BLaER1 treated with 17β-estradiol and CSF1 and Interleukin-3, amounts not matched to agents 10 nM and 100 nM (cell line): ENCODE measurements at regions not wholly inside any gene's neighbourhood (a gene's known extent, or its start where the extent isn't known, plus 50 kb on each side); places are given as distances from the start of the nearest gene placed in this dataset.

Source experiments
- H3K27ac ChIP-seq, 11 experiments: shearing (Covaris generic); formaldehyde crosslinking; 2 replicates each; pipeline ENCODE4 v1.8.1; 2022
- H3K27me3 ChIP-seq, 11 experiments: shearing (Covaris generic); formaldehyde crosslinking; 2 replicates each; pipeline ENCODE4 v1.8.1; 2022
- H3K36me3 ChIP-seq, 11 experiments: shearing (Covaris generic); formaldehyde crosslinking; 2 replicates each; pipeline ENCODE4 v1.8.1; 2022
- H3K4me1 ChIP-seq, 10 experiments: shearing (Covaris generic); formaldehyde crosslinking; 2 replicates each; pipeline ENCODE4 v1.8.1; 2022
- H3K4me2 ChIP-seq, 11 experiments: shearing (Covaris generic); formaldehyde crosslinking; 2 replicates each; pipeline ENCODE4 v1.8.1; 2022
- H3K4me3 ChIP-seq, 10 experiments: shearing (Covaris generic); formaldehyde crosslinking; 2 replicates each; pipeline ENCODE4 v1.8.1; 2022
- H3K9ac ChIP-seq, 11 experiments: shearing (Covaris generic); formaldehyde crosslinking; 2 replicates each; pipeline ENCODE4 v1.8.1; 2022
- H3K9me3 ChIP-seq, 11 experiments: shearing (Covaris generic); formaldehyde crosslinking; replicated peaks in 1 of 11; 2 replicates each; pipeline ENCODE4 v1.8.1; 2022
- H4K20me1 ChIP-seq, 11 experiments: shearing (Covaris generic); formaldehyde crosslinking; 2 replicates each; pipeline ENCODE4 v1.8.1; 2022
- Cebpa-rat ChIP-seq, 11 experiments: shearing (Covaris generic); IDR thresholded peaks; 2 replicates each; pipeline ENCODE4 v1.8.1; 2022

DNA sequence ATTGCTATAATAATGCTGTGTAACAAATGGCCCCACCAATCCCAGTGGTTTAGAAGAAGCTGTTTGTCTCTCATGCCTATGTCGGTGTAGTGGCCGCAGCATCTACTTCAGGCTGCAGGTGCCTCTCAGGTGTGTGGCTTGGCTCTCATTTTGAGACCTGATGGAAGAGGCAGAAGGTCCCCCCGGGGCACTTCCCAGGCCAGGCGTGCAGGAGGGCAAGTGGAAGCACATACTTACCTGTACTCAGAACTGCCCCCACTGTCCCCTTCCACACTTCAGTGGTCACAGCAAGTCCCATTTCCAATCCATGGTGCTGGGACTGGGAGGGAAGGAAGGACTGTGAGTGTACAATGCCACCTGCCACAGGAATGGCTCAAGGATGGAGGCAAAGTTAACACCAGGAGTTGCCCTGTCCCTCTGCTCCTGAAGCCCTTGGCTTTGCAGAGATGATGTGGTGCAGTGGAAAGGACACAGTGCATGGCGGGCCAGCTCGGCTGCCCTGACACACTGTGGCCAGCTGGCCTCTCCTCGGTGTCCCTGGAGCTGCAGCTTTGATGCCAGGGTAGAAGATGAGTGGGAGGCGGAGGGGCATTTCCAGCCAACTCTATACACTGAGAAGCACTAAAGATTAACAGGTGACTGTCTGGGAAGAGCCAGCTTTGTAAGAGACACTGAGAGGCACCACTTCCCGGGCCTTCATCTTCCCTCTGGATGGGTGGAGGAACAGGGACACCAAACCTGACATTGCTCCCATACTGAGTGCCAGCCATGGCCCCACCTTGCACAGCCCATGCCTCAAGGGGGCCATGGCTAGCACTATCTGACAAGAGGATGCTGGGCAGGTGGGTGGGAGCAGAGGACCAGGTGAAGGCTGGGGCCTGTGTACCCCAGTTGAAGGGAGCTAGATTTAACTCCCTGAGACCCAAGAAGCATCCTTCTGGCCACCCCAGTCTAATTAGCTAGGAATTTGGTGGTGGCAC is 105.9 kb downstream of the METRNL start:
- Histone ChIP-seq H3K4me1 (peaks cover 14 to 26% (median 22%) of the 10 kb centered on the region in 10 experiments), H3K27ac (no peak overlapping the region), H3K4me3 (no peak overlapping the region), H3K36me3 (no peaks in the 10 kb centered on the region), H3K4me2 (no peak overlapping the region), H4K20me1 (no peaks in the 10 kb centered on the region), H3K9ac (no peak overlapping the region), H3K9me3 (peaks cover 8 to 22% (median 16%) of the 10 kb centered on the region in 11 experiments), H3K27me3 (no peaks in the 10 kb centered on the region)
- TF ChIP-seq Cebpa-rat (IDR thresholded peaks at IDR 0.05), result no peak

DNA sequence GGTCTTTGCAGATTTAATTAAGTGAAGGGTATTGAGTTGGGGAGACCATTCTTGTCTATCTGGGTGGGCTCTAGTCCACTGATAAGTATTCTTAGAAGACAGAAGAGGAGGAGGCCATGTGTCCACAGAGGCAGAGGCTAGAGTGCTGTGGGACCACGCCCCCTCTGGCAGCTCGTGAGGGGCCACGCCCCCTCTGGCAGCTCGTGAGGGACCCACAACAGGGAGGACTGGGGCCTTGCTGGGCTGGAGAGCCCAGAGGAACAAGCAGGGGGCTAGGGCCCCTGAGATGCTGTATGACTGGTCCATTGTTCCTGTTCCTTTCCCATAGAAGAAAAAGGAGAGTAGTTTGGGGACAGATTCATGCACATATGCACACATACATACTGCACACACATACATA is 106.8 kb downstream of the METRNL start:
- Histone ChIP-seq H3K9ac (no peak overlapping the region), H4K20me1 (no peaks in the 10 kb centered on the region), H3K9me3 (peaks cover 8 to 22% (median 16%) of the 10 kb centered on the region in 11 experiments), H3K27me3 (no peaks in the 10 kb centered on the region), H3K4me1 (peaks cover 14 to 26% (median 22%) of the 10 kb centered on the region in 10 experiments), H3K27ac (no peak overlapping the region), H3K4me3 (no peak overlapping the region), H3K36me3 (no peaks in the 10 kb centered on the region), H3K4me2 (no peak overlapping the region)
- TF ChIP-seq Cebpa-rat (IDR thresholded peaks at IDR 0.05), result no peak

DNA sequence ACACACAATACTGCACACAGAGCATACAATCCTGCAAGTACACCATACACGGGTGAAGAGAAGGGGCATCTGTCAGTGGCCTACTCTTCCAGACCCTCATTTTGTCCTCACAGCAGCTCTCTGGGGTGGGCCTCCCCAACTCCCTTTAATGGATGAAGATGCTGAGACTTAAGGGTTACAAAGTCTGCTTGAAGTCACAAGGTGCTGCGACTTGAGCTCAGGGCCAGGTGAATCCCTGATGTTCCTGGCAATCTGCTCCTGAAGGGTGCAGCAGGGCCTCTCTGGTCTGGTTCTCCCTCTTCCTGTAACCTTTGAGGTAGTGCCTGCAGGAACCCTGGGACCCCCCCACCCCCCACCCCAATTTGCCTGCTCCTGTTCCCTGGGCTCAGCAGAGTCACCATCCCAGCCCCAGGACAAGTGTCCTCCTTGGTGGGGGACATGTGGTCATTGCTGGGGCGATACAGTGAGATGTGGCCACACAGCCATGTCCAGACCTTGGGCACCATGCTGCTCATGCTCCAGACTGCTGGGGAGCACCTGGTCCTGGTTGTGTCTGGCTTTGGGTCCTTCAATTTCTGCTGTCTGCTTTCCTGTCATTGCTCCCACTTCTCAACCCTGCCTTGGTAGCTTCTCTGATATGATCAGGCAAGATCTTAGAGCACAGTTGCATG is 107.5 kb downstream of the METRNL start:
- no peaks in the 10 kb centered on the region for H4K20me1 ChIP-seq
- no peaks in the 10 kb centered on the region for H3K27me3 ChIP-seq
- no peak overlapping the region for H3K4me3 ChIP-seq
- no peak overlapping the region for H3K27ac ChIP-seq
- H3K36me3 ChIP-seq, result no peaks in the 10 kb centered on the region
- no peak for TF ChIP-seq Cebpa-rat (IDR thresholded peaks at IDR 0.05)
- H3K4me1 ChIP-seq, result peaks cover 15 to 30% (median 22%) of the 10 kb centered on the region in 10 experiments
- no peak overlapping the region for H3K9ac ChIP-seq
- H3K9me3 ChIP-seq, result peaks cover 8 to 22% (median 16%) of the 10 kb centered on the region in 11 experiments
- H3K4me2 ChIP-seq, result no peak overlapping the region

DNA sequence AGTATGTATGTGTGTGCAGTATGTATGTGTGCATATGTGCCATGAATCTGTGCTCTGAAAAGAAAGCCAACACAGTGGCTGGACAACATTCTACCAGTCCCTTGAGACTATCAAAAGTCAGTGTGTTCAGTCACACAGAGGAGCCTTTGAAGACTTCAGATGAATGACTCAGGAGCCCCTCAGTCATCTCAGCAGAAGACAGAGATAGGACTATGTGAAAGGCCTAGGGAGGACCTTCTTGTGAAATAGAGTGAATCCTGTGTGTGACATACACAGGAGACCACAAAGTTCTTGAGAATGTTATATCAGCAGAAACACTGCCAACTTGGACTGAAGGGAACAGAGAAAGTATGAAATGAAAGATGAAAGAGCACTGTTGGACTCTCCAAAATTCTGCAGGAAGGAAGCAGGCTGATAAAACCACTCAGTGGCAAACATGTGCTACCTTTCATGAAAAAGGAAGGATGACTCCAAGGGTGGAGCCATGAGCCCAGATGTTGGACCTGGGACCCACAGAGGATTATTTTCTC is 108.4 kb downstream of the METRNL start:
- Histone ChIP-seq H3K4me2 (no peak overlapping the region), H3K27ac (no peak overlapping the region), H3K4me1 (peaks cover 6 to 26% (median 15%) of the 10 kb centered on the region in 10 experiments), H3K36me3 (no peaks in the 10 kb centered on the region), H3K9ac (no peak overlapping the region), H3K4me3 (no peak overlapping the region), H4K20me1 (no peaks in the 10 kb centered on the region), H3K27me3 (no peaks in the 10 kb centered on the region), H3K9me3 (peaks cover 8 to 22% (median 16%) of the 10 kb centered on the region in 11 experiments)
- no peak for TF ChIP-seq Cebpa-rat (IDR thresholded peaks at IDR 0.05)

DNA sequence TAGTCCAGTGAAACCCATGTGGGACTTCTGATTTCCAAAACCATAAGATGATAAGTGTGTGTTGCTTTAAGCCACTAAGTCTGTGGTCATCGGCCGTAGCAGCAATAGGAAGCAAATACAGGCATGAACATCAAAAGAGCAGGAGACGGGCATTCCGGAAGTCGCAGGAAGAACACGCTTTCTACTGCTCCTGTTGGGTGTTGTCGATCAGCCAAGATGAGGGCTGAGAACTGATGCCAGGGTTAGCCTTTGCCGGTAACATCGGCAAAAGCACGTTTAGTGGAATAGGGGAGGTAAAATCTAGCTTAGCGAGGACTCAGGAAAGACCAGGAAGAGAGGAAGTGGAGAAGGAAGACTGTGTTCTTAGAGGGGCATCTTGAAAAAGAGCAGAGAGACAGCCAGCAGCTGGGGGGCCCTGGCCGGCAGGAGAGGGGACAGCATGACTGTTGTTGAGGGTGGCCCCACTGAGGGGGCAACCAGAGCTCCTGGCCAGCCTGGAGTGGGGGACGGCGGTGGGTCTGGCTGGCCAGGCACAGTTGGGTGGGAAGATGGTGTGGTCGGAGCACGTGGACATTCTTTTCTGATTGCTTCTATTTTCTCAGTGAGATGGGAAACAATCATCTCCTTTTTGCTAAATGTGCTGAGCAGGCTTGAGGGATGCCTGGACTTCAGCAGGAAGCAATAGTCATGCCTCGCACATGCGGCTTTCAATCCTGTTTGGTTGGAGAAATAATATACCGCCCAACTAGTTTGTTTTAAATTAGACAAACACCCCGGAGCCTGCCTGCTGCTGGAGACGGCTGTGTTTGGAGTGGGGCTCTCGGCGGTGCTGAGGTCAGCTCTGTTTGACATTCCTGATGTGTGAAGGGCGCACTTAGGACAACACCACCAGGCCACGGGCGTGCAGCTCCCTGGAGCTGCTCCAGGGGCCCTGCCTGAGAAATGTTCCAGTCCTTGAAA is 109.9 kb downstream of the METRNL start:
- Histone ChIP-seq H3K9me3 (peaks cover 10 to 24% (median 19%) of the 10 kb centered on the region in 11 experiments), H3K9ac (no peak overlapping the region), H3K27me3 (no peaks in the 10 kb centered on the region), H4K20me1 (no peaks in the 10 kb centered on the region), H3K4me3 (no peak overlapping the region), H3K4me2 (no peak overlapping the region), H3K27ac (no peak overlapping the region), H3K36me3 (no peaks in the 10 kb centered on the region), H3K4me1 (peaks cover 10 to 22% (median 16%) of the 10 kb centered on the region in 10 experiments)
- TF ChIP-seq Cebpa-rat (IDR thresholded peaks at IDR 0.05), result no peak

DNA sequence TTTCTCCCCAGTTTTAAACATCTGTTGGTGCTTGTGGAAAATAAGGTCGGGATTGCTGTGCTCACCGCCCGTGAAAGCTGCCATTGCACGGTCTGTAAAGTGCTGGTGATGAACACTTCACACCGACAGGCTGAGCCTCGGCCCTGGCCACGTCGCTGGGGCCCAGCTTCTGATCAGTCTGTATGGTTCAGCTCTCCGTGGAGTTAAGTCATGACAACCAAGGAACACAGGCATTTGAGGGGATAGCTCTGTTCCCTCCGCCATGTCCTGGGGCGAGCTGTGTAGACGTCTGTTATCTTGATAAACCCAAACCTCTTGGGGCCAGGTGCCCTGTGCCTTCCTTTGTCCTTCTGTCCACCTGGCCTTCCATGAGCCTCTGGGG is 110.6 kb downstream of the METRNL start:
- no peaks in the 10 kb centered on the region for H3K36me3 ChIP-seq

DNA sequence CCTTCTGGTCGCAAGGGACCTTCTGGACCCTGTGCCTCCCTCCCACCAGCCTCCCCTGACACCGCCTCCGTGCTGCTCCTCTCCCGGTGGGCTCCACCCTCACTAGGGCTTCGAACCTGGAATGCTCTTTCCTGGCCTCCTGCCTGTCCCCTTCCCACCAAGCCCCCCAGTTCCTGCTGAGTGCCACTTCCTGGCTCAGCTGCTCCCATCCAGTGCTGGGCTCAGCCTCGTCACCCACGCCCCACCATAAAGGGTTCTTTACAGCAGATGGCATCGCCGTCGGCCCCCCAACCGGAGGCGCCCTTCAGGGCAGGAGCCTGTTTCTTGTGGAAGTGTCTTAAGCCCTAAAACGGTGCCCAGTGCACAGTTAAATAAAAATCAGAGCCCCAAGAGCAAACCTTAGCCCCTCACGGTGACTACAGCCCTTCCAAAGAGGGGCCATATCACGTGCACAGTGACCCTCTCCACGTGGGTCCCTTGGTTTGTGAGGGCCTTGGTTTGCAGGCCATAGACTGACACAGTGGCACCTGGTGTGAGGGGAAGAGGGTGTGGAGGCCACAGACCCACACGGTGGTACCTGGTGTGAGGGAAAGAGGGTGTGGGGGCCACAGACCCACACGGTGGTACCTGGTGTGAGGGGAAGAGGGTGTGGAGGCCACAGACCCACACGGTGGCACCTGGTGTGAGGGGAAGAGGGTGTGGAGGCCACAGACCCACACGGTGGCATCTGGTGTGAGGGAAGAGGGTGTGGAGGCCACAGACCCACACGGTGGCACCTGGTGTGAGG is 111.4 kb downstream of the METRNL start:
- no peak for TF ChIP-seq Cebpa-rat (IDR thresholded peaks at IDR 0.05)
- no peak overlapping the region for H3K4me3 ChIP-seq
- H3K4me1 ChIP-seq, result peaks cover 25 to 36% (median 31%) of the 10 kb centered on the region in 10 experiments
- no peak overlapping the region for H3K27ac ChIP-seq
- H3K9ac ChIP-seq, result no peak overlapping the region
- no peaks in the 10 kb centered on the region for H4K20me1 ChIP-seq
- peaks cover 16 to 28% (median 22%) of the 10 kb centered on the region in 11 experiments for H3K9me3 ChIP-seq
- no peak overlapping the region for H3K4me2 ChIP-seq
- no peaks in the 10 kb centered on the region for H3K36me3 ChIP-seq
- H3K27me3 ChIP-seq, result no peaks in the 10 kb centered on the region

More for the DNA sequence above, 110.6 kb downstream of the METRNL start:
- H3K9ac ChIP-seq, result no peak overlapping the region
- TF ChIP-seq Cebpa-rat (IDR thresholded peaks at IDR 0.05), result no peak
- no peak overlapping the region for H3K4me3 ChIP-seq
- H4K20me1 ChIP-seq, result no peaks in the 10 kb centered on the region
- no peak overlapping the region for H3K27ac ChIP-seq
- no peaks in the 10 kb centered on the region for H3K27me3 ChIP-seq
- H3K9me3 ChIP-seq, result peaks cover 16 to 28% (median 22%) of the 10 kb centered on the region in 11 experiments
- H3K4me2 ChIP-seq, result no peak overlapping the region
- peaks cover 17 to 28% (median 23%) of the 10 kb centered on the region in 10 experiments for H3K4me1 ChIP-seq
